Right lobe of liver (tissue), 4 donors: ENCODE measurements at regions not wholly inside any gene's neighbourhood (a gene's known extent, or its start where the extent isn't known, plus 50 kb on each side); places are given as distances from the start of the nearest gene placed in this dataset.
"Not testable (repeated sequence)": the region's sequence is repeated elsewhere in the genome, so short reads cannot be mapped to it uniquely, and the experiment has no call there.

Experiments
- POLR2A ChIP-seq: fragments of 450-650 bp; IDR thresholded peaks from one replicate; pipeline ENCODE4 v1.6.1; 2017; ENCODE audit warnings: antibody characterized with exemption, mild to moderate bottlenecking
- TF ChIP-seq, protein P1 (sequence below), 4 donors: fragments of 200-600 bp in 3 of 4; fragments of 450-650 bp in 1 of 4; IDR thresholded peaks; one replicate each; pipeline versions ENCODE4 v1.5.1 to v1.8.0; 2016 to 2022; ENCODE audit warnings: antibody characterized with exemption in 4 of 4, mild to moderate bottlenecking in 2 of 4
- donor health status: DM: no; HTN: no; CAD: no.
- donor health status: DM: no; HTN: no; CAD: no.
- donor health status: DM: no; HTN: yes; CAD: no.

GRCh38 chr11:50238368-50238767, 205.7 kb downstream of the OR4C45 start:
- TF ChIP-seq, protein P1, sequence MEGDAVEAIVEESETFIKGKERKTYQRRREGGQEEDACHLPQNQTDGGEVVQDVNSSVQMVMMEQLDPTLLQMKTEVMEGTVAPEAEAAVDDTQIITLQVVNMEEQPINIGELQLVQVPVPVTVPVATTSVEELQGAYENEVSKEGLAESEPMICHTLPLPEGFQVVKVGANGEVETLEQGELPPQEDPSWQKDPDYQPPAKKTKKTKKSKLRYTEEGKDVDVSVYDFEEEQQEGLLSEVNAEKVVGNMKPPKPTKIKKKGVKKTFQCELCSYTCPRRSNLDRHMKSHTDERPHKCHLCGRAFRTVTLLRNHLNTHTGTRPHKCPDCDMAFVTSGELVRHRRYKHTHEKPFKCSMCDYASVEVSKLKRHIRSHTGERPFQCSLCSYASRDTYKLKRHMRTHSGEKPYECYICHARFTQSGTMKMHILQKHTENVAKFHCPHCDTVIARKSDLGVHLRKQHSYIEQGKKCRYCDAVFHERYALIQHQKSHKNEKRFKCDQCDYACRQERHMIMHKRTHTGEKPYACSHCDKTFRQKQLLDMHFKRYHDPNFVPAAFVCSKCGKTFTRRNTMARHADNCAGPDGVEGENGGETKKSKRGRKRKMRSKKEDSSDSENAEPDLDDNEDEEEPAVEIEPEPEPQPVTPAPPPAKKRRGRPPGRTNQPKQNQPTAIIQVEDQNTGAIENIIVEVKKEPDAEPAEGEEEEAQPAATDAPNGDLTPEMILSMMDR (IDR thresholded peaks at IDR 0.05): not testable (repeated sequence)
- not testable (repeated sequence) for TF ChIP-seq POLR2A
